ENCODE measurements at regions not wholly inside any gene's neighbourhood (a gene's known extent, or its start where the extent isn't known, plus 50 kb on each side); places are given as distances from the start of the nearest gene placed in this dataset.

- TF ChIP-seq CTCF (IDR thresholded peaks at IDR 0.05; ENCODE audit: low read depth, low read length) (no peak), EZH2phosphoT487 (IDR thresholded peaks at IDR 0.05; ENCODE audit: low read depth) (no peak)
Observed at GRCh38 chr5:28156981-28157380, 1118.6 kb upstream of the CDH9 start.

All from OCI-LY3 (cell line).